KMS-11 (cell line): ENCODE measurements at regions not wholly inside any gene's neighbourhood (a gene's known extent, or its start where the extent isn't known, plus 50 kb on each side); places are given as distances from the start of the nearest gene placed in this dataset.

Experiments
- H2AFZ ChIP-seq: fragments of 200-600 bp; sonication (generic); 2 replicates; pipeline ENCODE4 v1.6.1; 2016; ENCODE audit warnings: antibody characterized with exemption, mixed run types, low read depth
- H3K27ac ChIP-seq: fragments of 200-600 bp; sonication (generic); 2 replicates; pipeline ENCODE4 v1.6.1; 2016; ENCODE audit warnings: mild to moderate bottlenecking, mixed run types
- H3K27me3 ChIP-seq: fragments of 200-600 bp; sonication (generic); 2 replicates; pipeline ENCODE4 v1.6.1; 2017; ENCODE audit warnings: mild to moderate bottlenecking, low read depth, mixed run types, moderate library complexity; ENCODE audit not compliant: insufficient read depth
- H3K36me3 ChIP-seq: fragments of 200-600 bp; sonication (generic); 2 replicates; pipeline ENCODE4 v1.6.1; 2017; ENCODE audit warnings: mild to moderate bottlenecking, mixed run types; ENCODE audit not compliant: insufficient read depth
- H3K4me1 ChIP-seq: fragments of 200-600 bp; sonication (generic); 2 replicates; pipeline ENCODE4 v1.6.1; 2016; ENCODE audit warnings: mild to moderate bottlenecking, low read depth, mixed run types; ENCODE audit not compliant: poor library complexity, severe bottlenecking
- H3K4me2 ChIP-seq: fragments of 200-600 bp; sonication (generic); 2 replicates; pipeline ENCODE4 v1.7.0; 2016; ENCODE audit warnings: mild to moderate bottlenecking, mixed run types
- H3K4me3 ChIP-seq: fragments of 200-600 bp; sonication (generic); IDR thresholded peaks from 2 replicates; pipeline ENCODE4 v1.6.1; 2017; ENCODE audit warnings: low read depth, low read length, mixed read lengths; ENCODE audit not compliant: insufficient read depth
- H3K79me2 ChIP-seq: fragments of 200-600 bp; sonication (generic); 2 replicates; pipeline ENCODE4 v1.6.1; 2016; ENCODE audit warnings: low read depth, mixed run types; ENCODE audit not compliant: insufficient read depth
- H3K9ac ChIP-seq: fragments of 200-600 bp; sonication (generic); 2 replicates; pipeline ENCODE4 v1.6.1; 2016; ENCODE audit warnings: mild to moderate bottlenecking, mixed run types
- H4K20me1 ChIP-seq: fragments of 200-600 bp; sonication (generic); 2 replicates; pipeline ENCODE4 v1.6.1; 2016; ENCODE audit warnings: mild to moderate bottlenecking, mixed run types; ENCODE audit not compliant: insufficient read depth
- CTCF ChIP-seq: fragments of 200-600 bp; sonication (generic); conservative IDR thresholded peaks from 2 replicates; pipeline ENCODE4 v1.6.1; 2017; ENCODE audit warnings: low read depth, mild to moderate bottlenecking, antibody characterized with exemption, low read length, moderate library complexity, mixed read lengths

GRCh38 chr9:11992866-11993265 lies 700.3 kb upstream of the TYRP1 start:
- no peak overlapping the region for H3K9ac ChIP-seq
- no peak overlapping the region for H3K4me2 ChIP-seq
- no peak overlapping the region for H2AFZ ChIP-seq
- H3K79me2 ChIP-seq = no peaks in the 10 kb centered on the region
- no peaks in the 10 kb centered on the region for H3K27me3 ChIP-seq
- no peaks in the 10 kb centered on the region for H4K20me1 ChIP-seq
- H3K4me1 ChIP-seq = no peaks in the 10 kb centered on the region
- no peak for TF ChIP-seq CTCF
- no peak overlapping the region for H3K4me3 ChIP-seq
- H3K27ac ChIP-seq = no peak overlapping the region
- H3K36me3 ChIP-seq = no peaks in the 10 kb centered on the region

- no peak for TF ChIP-seq CTCF
- H4K20me1 ChIP-seq = no peaks in the 10 kb centered on the region
- no peak overlapping the region for H2AFZ ChIP-seq
- H3K9ac ChIP-seq = no peak overlapping the region
- no peak overlapping the region for H3K4me2 ChIP-seq
- H3K36me3 ChIP-seq = no peaks in the 10 kb centered on the region
- no peak overlapping the region for H3K4me3 ChIP-seq
- H3K79me2 ChIP-seq = no peaks in the 10 kb centered on the region
- H3K27ac ChIP-seq = no peak overlapping the region
- no peaks in the 10 kb centered on the region for H3K27me3 ChIP-seq
- H3K4me1 ChIP-seq = no peaks in the 10 kb centered on the region
These were observed 678.7 kb upstream of the TYRP1 start for GRCh38 chr9:12014488-12014887.

- H3K4me1 ChIP-seq = no peaks in the 10 kb centered on the region
- no peak overlapping the region for H3K9ac ChIP-seq
- H3K4me3 ChIP-seq = no peak overlapping the region
- H3K27ac ChIP-seq = no peak overlapping the region
- no peaks in the 10 kb centered on the region for H4K20me1 ChIP-seq
- no peak for TF ChIP-seq CTCF
- H3K27me3 ChIP-seq = no peaks in the 10 kb centered on the region
- H3K36me3 ChIP-seq = no peaks in the 10 kb centered on the region
- H3K79me2 ChIP-seq = no peaks in the 10 kb centered on the region
- no peak overlapping the region for H3K4me2 ChIP-seq
- no peak overlapping the region for H2AFZ ChIP-seq
These were observed 639.0 kb upstream of the TYRP1 start for GRCh38 chr9:12054235-12054634.

- H3K36me3 ChIP-seq = no peaks in the 10 kb centered on the region
- no peak for TF ChIP-seq CTCF
- no peaks in the 10 kb centered on the region for H3K79me2 ChIP-seq
These were observed 636.3 kb upstream of the TYRP1 start for GRCh38 chr9:12056874-12057273.

More at GRCh38 chr9:12056874-12057273, 636.3 kb upstream of the TYRP1 start:
- no peak overlapping the region for H2AFZ ChIP-seq
- H3K4me1 ChIP-seq = no peaks in the 10 kb centered on the region
- no peaks in the 10 kb centered on the region for H4K20me1 ChIP-seq
- H3K4me2 ChIP-seq = no peak overlapping the region
- H3K9ac ChIP-seq = no peak overlapping the region
- no peak overlapping the region for H3K27ac ChIP-seq
- no peak overlapping the region for H3K4me3 ChIP-seq
- H3K27me3 ChIP-seq = no peaks in the 10 kb centered on the region
